ENCODE measurements at regions not wholly inside any gene's neighbourhood (a gene's known extent, or its start where the extent isn't known, plus 50 kb on each side); places are given as distances from the start of the nearest gene placed in this dataset.

- TF ChIP-seq TCF12 (IDR thresholded peaks at IDR 0.05; ENCODE audit: low read depth) (no peak), TAF1 (IDR thresholded peaks at IDR 0.05; ENCODE audit: low read depth) (no peak), MAX (IDR thresholded peaks at IDR 0.05) (no peak), NFIC (IDR thresholded peaks at IDR 0.05) (no peak), EP300 (IDR thresholded peaks at IDR 0.05; ENCODE audit: borderline replicate concordance) (no peak), CEBPB (IDR thresholded peaks at IDR 0.05) (no peak), USF1 (IDR thresholded peaks at IDR 0.05) (no peak), REST (IDR thresholded peaks at IDR 0.05; ENCODE audit: low read depth) (no peak), TEAD4 (IDR thresholded peaks at IDR 0.05) (no peak), RAD21 (IDR thresholded peaks at IDR 0.05; ENCODE audit: low read depth) (no peak), FOXM1 (IDR thresholded peaks at IDR 0.05; ENCODE audit: borderline replicate concordance, low read depth) (no peak), YY1 (IDR thresholded peaks at IDR 0.05; ENCODE audit: low read depth) (no peak), EGR1 (IDR thresholded peaks at IDR 0.05) (no peak), ZBTB7A (IDR thresholded peaks at IDR 0.05; ENCODE audit: low read depth) (no peak), CREB1 (IDR thresholded peaks at IDR 0.05; ENCODE audit: low read depth) (no peak)
Measured at GRCh38 chr12:107385509-107385908, 292.2 kb upstream of the CRY1 start.

- TF ChIP-seq USF1 (IDR thresholded peaks at IDR 0.05) (no peak), CREB1 (IDR thresholded peaks at IDR 0.05; ENCODE audit: low read depth) (no peak)
Measured at GRCh38 chr12:107386569-107386968, 293.2 kb upstream of the CRY1 start.

GRCh38 chr12:107388263-107388662, 294.9 kb upstream of the CRY1 start:
- TF ChIP-seq MAX (IDR thresholded peaks at IDR 0.05), result no peak
- no peak for TF ChIP-seq ZBTB7A (IDR thresholded peaks at IDR 0.05; ENCODE audit: low read depth)
- TF ChIP-seq RAD21 (IDR thresholded peaks at IDR 0.05; ENCODE audit: low read depth), result no peak
- no peak for TF ChIP-seq EP300 (IDR thresholded peaks at IDR 0.05; ENCODE audit: borderline replicate concordance)
- no peak for TF ChIP-seq TEAD4 (IDR thresholded peaks at IDR 0.05)
- TF ChIP-seq TAF1 (IDR thresholded peaks at IDR 0.05; ENCODE audit: low read depth), result no peak
- no peak for TF ChIP-seq NFIC (IDR thresholded peaks at IDR 0.05)
- TF ChIP-seq YY1 (IDR thresholded peaks at IDR 0.05; ENCODE audit: low read depth), result no peak
- TF ChIP-seq FOXM1 (IDR thresholded peaks at IDR 0.05; ENCODE audit: borderline replicate concordance, low read depth), result no peak
- TF ChIP-seq CEBPB (IDR thresholded peaks at IDR 0.05), result no peak
- TF ChIP-seq CREB1 (IDR thresholded peaks at IDR 0.05; ENCODE audit: low read depth), result no peak
- TF ChIP-seq EGR1 (IDR thresholded peaks at IDR 0.05), result no peak
- TF ChIP-seq REST (IDR thresholded peaks at IDR 0.05; ENCODE audit: low read depth), result no peak
- TF ChIP-seq TCF12 (IDR thresholded peaks at IDR 0.05; ENCODE audit: low read depth), result no peak
- TF ChIP-seq USF1 (IDR thresholded peaks at IDR 0.05), result no peak

GRCh38 chr12:107390414-107390813, 295.2 kb upstream of the PWP1 start:
- no peak for TF ChIP-seq TCF12 (IDR thresholded peaks at IDR 0.05; ENCODE audit: low read depth)
- no peak for TF ChIP-seq REST (IDR thresholded peaks at IDR 0.05; ENCODE audit: low read depth)

All from Ishikawa (cell line).